Activated naive CD8-positive, alpha-beta T cell treated with anti-CD3 and anti-CD28 coated beads, Interleukin-2, amount 50 U/mL, for 16 hours (primary cell): ENCODE measurements at regions not wholly inside any gene's neighbourhood (a gene's known extent, or its start where the extent isn't known, plus 50 kb on each side); places are given as distances from the start of the nearest gene placed in this dataset.

ENCODE experiments used
- DNase-seq: peaks from one replicate; pipeline ENCODE4 v3.0.0-alpha.2; 2020; ENCODE audit warnings: low read depth, low spot score

- DNase-seq = no peak
Observed at GRCh38 chr19:28422046-28422445, 790.9 kb downstream of the UQCRFS1 start.

GRCh38 chr19:28420811-28421550 is 792.0 kb downstream of the UQCRFS1 start:
- no peak for DNase-seq

GRCh38 chr19:28419312-28419711 is 793.6 kb downstream of the UQCRFS1 start:
- DNase-seq = no peak

- DNase-seq = no peak
Observed at GRCh38 chr19:28417361-28417760, 795.6 kb downstream of the UQCRFS1 start.

GRCh38 chr19:28416245-28416644 is 796.7 kb downstream of the UQCRFS1 start:
- DNase-seq = no peak

GRCh38 chr19:28414748-28415147 is 798.2 kb downstream of the UQCRFS1 start:
- DNase-seq = no peak

GRCh38 chr19:28409859-28410258 is 803.1 kb downstream of the UQCRFS1 start:
- no peak for DNase-seq

- no peak for DNase-seq
Observed at GRCh38 chr19:28406966-28407365, 806.0 kb downstream of the UQCRFS1 start.

- no peak for DNase-seq
Observed at GRCh38 chr19:28405346-28405742, 807.6 kb downstream of the UQCRFS1 start.

GRCh38 chr19:28404472-28404871 is 808.5 kb downstream of the UQCRFS1 start:
- no peak for DNase-seq

- no peak for DNase-seq
Observed at GRCh38 chr19:28403690-28404089, 809.3 kb downstream of the UQCRFS1 start.

- no peak for DNase-seq
Observed at GRCh38 chr19:28402701-28403290, 810.2 kb downstream of the UQCRFS1 start.

GRCh38 chr19:28401739-28402424 is 811.1 kb downstream of the UQCRFS1 start:
- no peak for DNase-seq

- DNase-seq = no peak
Observed at GRCh38 chr19:28400953-28401671, 811.8 kb downstream of the UQCRFS1 start.

- no peak for DNase-seq
Observed at GRCh38 chr19:28399187-28399586, 813.8 kb downstream of the UQCRFS1 start.

- DNase-seq = no peak
Observed at GRCh38 chr19:28397800-28398199, 815.2 kb downstream of the UQCRFS1 start.

GRCh38 chr19:28397306-28397705 is 815.6 kb downstream of the UQCRFS1 start:
- no peak for DNase-seq

GRCh38 chr19:28396287-28396831 is 816.6 kb downstream of the UQCRFS1 start:
- no peak for DNase-seq

GRCh38 chr19:28394725-28395124 is 818.2 kb downstream of the UQCRFS1 start:
- DNase-seq = no peak

- no peak for DNase-seq
Observed at GRCh38 chr19:28393574-28394336, 819.2 kb downstream of the UQCRFS1 start.

GRCh38 chr19:28388988-28389387 is 824.0 kb downstream of the UQCRFS1 start:
- no peak for DNase-seq
